ENCODE measurements at regions not wholly inside any gene's neighbourhood (a gene's known extent, or its start where the extent isn't known, plus 50 kb on each side); places are given as distances from the start of the nearest gene placed in this dataset.
"Not testable (repeated sequence)": the region's sequence is repeated elsewhere in the genome, so short reads cannot be mapped to it uniquely, and the experiment has no call there.

DNA sequence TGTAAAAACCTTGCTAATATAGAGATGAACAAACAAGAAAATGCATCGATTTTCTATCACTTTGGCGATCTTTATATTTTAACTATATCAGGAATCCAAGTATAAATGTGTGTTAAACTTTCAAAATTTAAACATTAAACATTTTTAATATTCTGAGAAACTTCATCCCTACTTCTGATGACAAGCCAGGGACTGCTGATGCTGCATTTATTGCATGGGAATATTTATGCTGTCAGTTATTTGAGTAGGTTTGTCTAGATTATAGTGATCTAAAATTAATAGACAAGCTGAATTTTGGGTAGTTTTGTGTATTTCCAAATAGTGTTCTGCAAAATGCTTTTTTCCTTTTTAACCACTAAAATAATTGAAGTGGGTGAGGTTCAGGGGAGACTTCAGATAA, 175.3 kb downstream of the LEPR start:
- Mint-ChIP-seq H3K9me3 (no peaks in the 10 kb centered on the region), H3K36me3 (ENCODE audit: low read depth) (no peaks in the 10 kb centered on the region), H3K27me3 (ENCODE audit: low read depth) (no peaks in the 10 kb centered on the region), H3K4me1 (no peaks in the 10 kb centered on the region), H3K27ac (ENCODE audit: unreplicated experiment) (no peak overlapping the region), H3K4me3 (no peak overlapping the region)
- no peak for DNase-seq (ENCODE audit: low read depth, low spot score)
- TF ChIP-seq CTCF (conservative IDR thresholded peaks at IDR 0.05) = no peak

- no peaks in the 10 kb centered on the region for H3K9me3 Mint-ChIP-seq
- TF ChIP-seq CTCF (conservative IDR thresholded peaks at IDR 0.05) = no peak
- no peaks in the 10 kb centered on the region for H3K36me3 Mint-ChIP-seq (ENCODE audit: low read depth)
- no peaks in the 10 kb centered on the region for H3K4me1 Mint-ChIP-seq
- DNase-seq (ENCODE audit: low read depth, low spot score) = no peak
- no peaks in the 10 kb centered on the region for H3K27me3 Mint-ChIP-seq (ENCODE audit: low read depth)
- H3K27ac Mint-ChIP-seq (ENCODE audit: unreplicated experiment) = no peak overlapping the region
- H3K4me3 Mint-ChIP-seq = no peak overlapping the region
These were observed 176.3 kb downstream of the LEPR start for GRCh38 chr1:65596768-65597167.

- Mint-ChIP-seq H3K4me3 (no peak overlapping the region), H3K27ac (ENCODE audit: unreplicated experiment) (no peak overlapping the region), H3K36me3 (ENCODE audit: low read depth) (no peaks in the 10 kb centered on the region), H3K9me3 (no peaks in the 10 kb centered on the region), H3K4me1 (no peaks in the 10 kb centered on the region), H3K27me3 (ENCODE audit: low read depth) (no peaks in the 10 kb centered on the region)
- DNase-seq (ENCODE audit: low read depth, low spot score) = no peak
- no peak for TF ChIP-seq CTCF (conservative IDR thresholded peaks at IDR 0.05)
These were observed 185.2 kb downstream of the LEPR start for GRCh38 chr1:65605621-65606020.

- H3K4me1 Mint-ChIP-seq = no peaks in the 10 kb centered on the region
- no peak for DNase-seq (ENCODE audit: low read depth, low spot score)
- no peaks in the 10 kb centered on the region for H3K36me3 Mint-ChIP-seq (ENCODE audit: low read depth)
- H3K27ac Mint-ChIP-seq (ENCODE audit: unreplicated experiment) = no peak overlapping the region
- no peaks in the 10 kb centered on the region for H3K9me3 Mint-ChIP-seq
- no peaks in the 10 kb centered on the region for H3K27me3 Mint-ChIP-seq (ENCODE audit: low read depth)
- no peak overlapping the region for H3K4me3 Mint-ChIP-seq
- TF ChIP-seq CTCF (conservative IDR thresholded peaks at IDR 0.05) = no peak
These were observed 186.0 kb downstream of the LEPR start for GRCh38 chr1:65606426-65606825.

- DNase-seq (ENCODE audit: low read depth, low spot score) = no peak
- no peaks in the 10 kb centered on the region for H3K9me3 Mint-ChIP-seq
- H3K27me3 Mint-ChIP-seq (ENCODE audit: low read depth) = no peaks in the 10 kb centered on the region
- no peak overlapping the region for H3K27ac Mint-ChIP-seq (ENCODE audit: unreplicated experiment)
- no peak for TF ChIP-seq CTCF (conservative IDR thresholded peaks at IDR 0.05)
- no peak overlapping the region for H3K4me3 Mint-ChIP-seq
- no peaks in the 10 kb centered on the region for H3K36me3 Mint-ChIP-seq (ENCODE audit: low read depth)
- no peaks in the 10 kb centered on the region for H3K4me1 Mint-ChIP-seq
These were observed 178.8 kb upstream of the PDE4B start for GRCh38 chr1:65613884-65614283.

DNA sequence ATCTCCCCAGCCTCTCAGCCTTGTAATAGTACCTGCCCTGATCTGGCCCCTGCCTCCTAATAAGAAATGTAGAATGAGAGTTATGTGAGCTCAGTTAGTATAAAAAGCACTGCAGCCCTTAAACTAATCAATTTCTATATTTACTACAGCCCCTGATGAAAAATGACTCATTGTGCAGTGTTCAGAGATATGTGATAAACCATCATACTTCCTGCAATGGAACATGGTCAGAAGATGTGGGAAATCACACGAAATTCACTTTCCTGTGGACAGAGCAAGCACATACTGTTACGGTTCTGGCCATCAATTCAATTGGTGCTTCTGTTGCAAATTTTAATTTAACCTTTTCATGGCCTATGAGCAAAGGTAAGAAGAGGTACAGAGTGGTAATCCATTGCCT, 176.8 kb upstream of the PDE4B start:
- DNase-seq (ENCODE audit: low read depth, low spot score) = no peak
- TF ChIP-seq CTCF (conservative IDR thresholded peaks at IDR 0.05) = no peak
- no peak overlapping the region for H3K27ac Mint-ChIP-seq (ENCODE audit: unreplicated experiment)
- no peaks in the 10 kb centered on the region for H3K4me1 Mint-ChIP-seq
- H3K4me3 Mint-ChIP-seq = no peak overlapping the region
- H3K36me3 Mint-ChIP-seq (ENCODE audit: low read depth) = no peaks in the 10 kb centered on the region
- H3K9me3 Mint-ChIP-seq = no peaks in the 10 kb centered on the region
- no peaks in the 10 kb centered on the region for H3K27me3 Mint-ChIP-seq (ENCODE audit: low read depth)

GRCh38 chr1:65621721-65622120, 171.0 kb upstream of the PDE4B start:
- H3K27ac Mint-ChIP-seq (ENCODE audit: unreplicated experiment); H3K4me3 Mint-ChIP-seq; H3K36me3 Mint-ChIP-seq (ENCODE audit: low read depth); H3K27me3 Mint-ChIP-seq (ENCODE audit: low read depth); H3K9me3 Mint-ChIP-seq; H3K4me1 Mint-ChIP-seq; DNase-seq (ENCODE audit: low read depth, low spot score): not testable (repeated sequence)

Measured in neural crest cell (in vitro differentiated cells).